Body of pancreas (tissue), 4 donors: ENCODE measurements at regions not wholly inside any gene's neighbourhood (a gene's known extent, or its start where the extent isn't known, plus 50 kb on each side); places are given as distances from the start of the nearest gene placed in this dataset.

ENCODE experiments used
- POLR2A ChIP-seq, 3 donors: fragments of 450-650 bp; IDR thresholded peaks; one replicate each; pipeline ENCODE4 v1.6.1; 2016; ENCODE audit warnings: antibody characterized with exemption in 3 of 3, mild to moderate bottlenecking in 2 of 3
- TF ChIP-seq, protein P1 (sequence below), 7 experiments: fragments of 450-650 bp in 4 of 7; fragments of 200-600 bp in 3 of 7; sonication (generic) in 3 of 7; IDR thresholded peaks; one replicate each; pipeline ENCODE4 v1.5.1; 2016 to 2019; ENCODE audit warnings: antibody characterized with exemption in 7 of 7

GRCh38 chr4:81732980-81733379 lies 261.3 kb upstream of the RASGEF1B start:
- TF ChIP-seq, protein P1, sequence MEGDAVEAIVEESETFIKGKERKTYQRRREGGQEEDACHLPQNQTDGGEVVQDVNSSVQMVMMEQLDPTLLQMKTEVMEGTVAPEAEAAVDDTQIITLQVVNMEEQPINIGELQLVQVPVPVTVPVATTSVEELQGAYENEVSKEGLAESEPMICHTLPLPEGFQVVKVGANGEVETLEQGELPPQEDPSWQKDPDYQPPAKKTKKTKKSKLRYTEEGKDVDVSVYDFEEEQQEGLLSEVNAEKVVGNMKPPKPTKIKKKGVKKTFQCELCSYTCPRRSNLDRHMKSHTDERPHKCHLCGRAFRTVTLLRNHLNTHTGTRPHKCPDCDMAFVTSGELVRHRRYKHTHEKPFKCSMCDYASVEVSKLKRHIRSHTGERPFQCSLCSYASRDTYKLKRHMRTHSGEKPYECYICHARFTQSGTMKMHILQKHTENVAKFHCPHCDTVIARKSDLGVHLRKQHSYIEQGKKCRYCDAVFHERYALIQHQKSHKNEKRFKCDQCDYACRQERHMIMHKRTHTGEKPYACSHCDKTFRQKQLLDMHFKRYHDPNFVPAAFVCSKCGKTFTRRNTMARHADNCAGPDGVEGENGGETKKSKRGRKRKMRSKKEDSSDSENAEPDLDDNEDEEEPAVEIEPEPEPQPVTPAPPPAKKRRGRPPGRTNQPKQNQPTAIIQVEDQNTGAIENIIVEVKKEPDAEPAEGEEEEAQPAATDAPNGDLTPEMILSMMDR (IDR thresholded peaks at IDR 0.05): no peak
- no peak for TF ChIP-seq POLR2A (IDR thresholded peaks at IDR 0.05)
